Vagina (tissue), 2 donors: ENCODE measurements at regions not wholly inside any gene's neighbourhood (a gene's known extent, or its start where the extent isn't known, plus 50 kb on each side); places are given as distances from the start of the nearest gene placed in this dataset.

ENCODE experiments used
- CTCF ChIP-seq, 3 experiments: fragments of 450-650 bp in 2 of 3; fragments of 200-600 bp in 1 of 3; sonication (generic) in 1 of 3; IDR thresholded peaks; one replicate each; pipeline ENCODE4 v1.5.1; 2017 to 2019; ENCODE audit warnings: antibody characterized with exemption in 3 of 3, mild to moderate bottlenecking in 2 of 3, moderate library complexity in 2 of 3
- POLR2A ChIP-seq, 2 donors: fragments of 450-650 bp; IDR thresholded peaks; one replicate each; pipeline ENCODE4 v1.6.1; 2017; ENCODE audit warnings: antibody characterized with exemption in 2 of 2, mild to moderate bottlenecking in 2 of 2, moderate library complexity in 2 of 2

GRCh38 chr12:98446682-98447081 is 68.7 kb upstream of the TMPO start:
- TF ChIP-seq CTCF (IDR thresholded peaks at IDR 0.05) (no peak), POLR2A (IDR thresholded peaks at IDR 0.05) (no peak)
